Ovary (tissue), 7 donors: ENCODE measurements at regions not wholly inside any gene's neighbourhood (a gene's known extent, or its start where the extent isn't known, plus 50 kb on each side); places are given as distances from the start of the nearest gene placed in this dataset.

Experiments used
- DNase-seq, 5 donors: peaks; one replicate each; pipeline ENCODE4 v3.0.0-alpha.2; 2019 to 2020
- H3K27ac ChIP-seq, 2 donors: fragments of 200-600 bp; one replicate each; pipeline versions ENCODE4 v1.5.1 to v1.8.0; 2019 to 2022
- H3K27me3 ChIP-seq: fragments of 200-600 bp; one replicate; pipeline ENCODE4 v1.8.0; 2022
- H3K36me3 ChIP-seq: fragments of 200-600 bp; sonication (generic); one replicate; pipeline ENCODE4 v1.5.1; 2019
- H3K4me1 ChIP-seq: one replicate; pipeline ENCODE4 v1.8.1; 2013; ENCODE audit warnings: mild to moderate bottlenecking, moderate library complexity; ENCODE audit not compliant: insufficient read depth
- H3K4me3 ChIP-seq: fragments of 200-600 bp; sonication (generic); one replicate; pipeline ENCODE4 v1.5.1; 2017
- H3K9me3 ChIP-seq, 2 donors: fragments of 200-600 bp in 1 of 2; sonication (generic) in 1 of 2; one replicate each; pipeline versions ENCODE4 v1.5.1 to v1.8.1; 2013 to 2019; ENCODE audit warnings: mild to moderate bottlenecking in 1 of 2, moderate library complexity in 1 of 2
- EP300 ChIP-seq: sonication (generic); formaldehyde crosslinking; IDR thresholded peaks from one replicate; pipeline ENCODE4 v1.6.1; 2017; ENCODE audit warnings: antibody characterized with exemption
- POLR2A ChIP-seq: fragments of 450-650 bp; IDR thresholded peaks from one replicate; pipeline ENCODE4 v1.6.1; 2017; ENCODE audit warnings: antibody characterized with exemption, mild to moderate bottlenecking, moderate library complexity
- WGBS, 3 donors: extraction: QIAGEN DNeasy Blood & Tissue Kit in 1 of 3; methylation state at CpG; one replicate each; pipeline versions ENCODE4 v1.1.5 to v1.1.7; 2013 to 2017; 5-methylcytosine and 5-hydroxymethylcytosine counted together
- intact Hi-C, 4 donors: fragments of 100-400 bp; cut with DNase I; formaldehyde crosslinking; loops; one replicate each; pipeline versions ENCODE4 v1.11.0 to v1.15.1; 2022 to 2023
- TF ChIP-seq, protein P1 (sequence below), 3 donors: fragments of 450-650 bp in 2 of 3; fragments of 200-600 bp in 1 of 3; IDR thresholded peaks; one replicate each; pipeline versions ENCODE4 v1.5.1 to v1.8.0; 2016 to 2022; ENCODE audit warnings: antibody characterized with exemption in 3 of 3, mild to moderate bottlenecking in 1 of 3
- donor health status: DM: no; HTN: no; CAD: no; lungs with moderate emphysema.
- donor health status: DM: no; HTN: no; CAD: no.
- donor health status: Bipolar disorder and iron deficiency.
- donor health status: DM: no; HTN: no; CAD: no.
- donor health status: DM: yes; HTN: yes; CAD: no.

DNA sequence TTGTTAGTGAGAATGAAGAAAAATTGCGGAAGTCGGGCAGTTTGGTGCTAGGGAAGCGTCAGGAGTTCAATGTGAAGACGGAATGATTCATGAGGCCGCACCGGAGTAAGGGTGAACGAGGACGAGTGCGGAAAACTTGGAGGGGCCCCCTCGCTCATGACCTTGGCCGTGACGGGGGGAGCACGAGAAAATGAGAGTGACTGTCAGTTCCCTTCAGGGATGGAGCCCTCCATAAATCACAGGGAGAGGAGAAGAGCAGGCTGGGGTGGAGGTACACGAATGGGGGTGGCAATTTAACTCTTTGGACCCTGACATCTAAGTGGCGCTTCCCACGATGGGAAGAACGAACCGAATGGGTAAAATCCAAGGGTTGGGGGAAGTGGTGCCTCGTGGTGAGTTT, 486.4 kb downstream of the TSHZ3 start:
- Histone ChIP-seq H3K4me3 (no peak overlapping the region), H3K36me3 (no peaks in the 10 kb centered on the region), H3K4me1 (no peaks in the 10 kb centered on the region), H3K27ac (no peak overlapping the region), H3K27me3 (no peaks in the 10 kb centered on the region), H3K9me3 (no peaks in the 10 kb centered on the region)
- intact Hi-C loops = no loop called here
- TF ChIP-seq EP300 = no peak
- TF ChIP-seq, protein P1, sequence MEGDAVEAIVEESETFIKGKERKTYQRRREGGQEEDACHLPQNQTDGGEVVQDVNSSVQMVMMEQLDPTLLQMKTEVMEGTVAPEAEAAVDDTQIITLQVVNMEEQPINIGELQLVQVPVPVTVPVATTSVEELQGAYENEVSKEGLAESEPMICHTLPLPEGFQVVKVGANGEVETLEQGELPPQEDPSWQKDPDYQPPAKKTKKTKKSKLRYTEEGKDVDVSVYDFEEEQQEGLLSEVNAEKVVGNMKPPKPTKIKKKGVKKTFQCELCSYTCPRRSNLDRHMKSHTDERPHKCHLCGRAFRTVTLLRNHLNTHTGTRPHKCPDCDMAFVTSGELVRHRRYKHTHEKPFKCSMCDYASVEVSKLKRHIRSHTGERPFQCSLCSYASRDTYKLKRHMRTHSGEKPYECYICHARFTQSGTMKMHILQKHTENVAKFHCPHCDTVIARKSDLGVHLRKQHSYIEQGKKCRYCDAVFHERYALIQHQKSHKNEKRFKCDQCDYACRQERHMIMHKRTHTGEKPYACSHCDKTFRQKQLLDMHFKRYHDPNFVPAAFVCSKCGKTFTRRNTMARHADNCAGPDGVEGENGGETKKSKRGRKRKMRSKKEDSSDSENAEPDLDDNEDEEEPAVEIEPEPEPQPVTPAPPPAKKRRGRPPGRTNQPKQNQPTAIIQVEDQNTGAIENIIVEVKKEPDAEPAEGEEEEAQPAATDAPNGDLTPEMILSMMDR (IDR thresholded peaks at IDR 0.05) = no peak
- no peak for TF ChIP-seq POLR2A
- 74 to 80% (median 77%) methylated on average over 19 of the region's 19 CpGs for WGBS, 3 donors
- no peak for DNase-seq

DNA sequence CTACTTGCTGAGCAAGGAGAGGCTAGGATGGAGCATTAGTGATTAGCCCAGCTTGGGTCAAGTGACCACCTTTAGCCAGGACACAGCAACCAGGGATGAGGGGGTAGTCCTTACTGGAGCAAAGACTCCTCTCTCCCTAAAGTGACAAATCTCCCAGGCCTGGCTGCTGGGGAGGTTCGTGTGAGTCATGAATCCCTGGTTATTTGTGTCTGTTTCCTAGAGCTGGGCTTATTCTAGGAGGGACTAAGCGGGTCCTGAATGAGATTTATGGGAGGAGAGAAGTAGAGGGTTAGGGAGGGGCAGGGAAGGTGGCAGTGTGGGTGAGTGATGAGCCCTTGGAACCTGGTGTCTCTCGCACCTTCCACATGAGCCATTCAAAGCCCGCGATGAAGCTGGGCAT, 487.3 kb downstream of the TSHZ3 start:
- Histone ChIP-seq H3K9me3 (no peaks in the 10 kb centered on the region), H3K36me3 (no peaks in the 10 kb centered on the region), H3K4me1 (no peaks in the 10 kb centered on the region), H3K4me3 (no peak overlapping the region), H3K27ac (no peak overlapping the region), H3K27me3 (no peaks in the 10 kb centered on the region)
- DNase-seq = no peak
- WGBS, 3 donors = 81 to 85% (median 83%) methylated on average over 5 of the region's 5 CpGs
- TF ChIP-seq EP300 = no peak
- TF ChIP-seq POLR2A = no peak
- TF ChIP-seq, protein P1 (IDR thresholded peaks at IDR 0.05) = no peak
- intact Hi-C loops = no loop called here

DNA sequence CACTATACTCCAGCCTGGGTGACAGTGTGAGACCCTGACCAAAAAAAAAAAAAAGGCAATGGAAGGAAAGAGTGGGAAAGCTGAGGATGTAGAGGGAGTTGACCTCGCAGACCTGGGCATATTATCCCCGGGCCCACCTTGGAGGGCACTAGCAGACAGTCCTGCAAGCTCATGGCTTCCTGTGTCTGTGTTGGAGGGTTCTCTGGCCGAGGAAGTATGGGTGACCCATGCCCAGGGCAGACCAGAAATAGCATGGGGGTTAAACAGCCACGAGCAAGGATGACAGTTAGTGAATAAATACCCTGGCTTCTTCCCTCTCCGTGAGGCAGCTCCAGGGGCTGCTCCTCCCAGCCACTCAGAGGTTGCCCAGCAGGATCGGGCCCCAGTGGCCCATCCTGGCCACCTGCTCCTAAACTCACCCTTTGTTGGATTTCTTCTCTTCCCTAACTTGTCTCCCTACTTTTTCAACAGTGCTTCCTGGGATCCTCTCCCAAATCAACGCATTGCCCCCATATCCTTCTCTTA, 485.8 kb downstream of the ZNF536 start:
- Histone ChIP-seq H3K4me3 (no peak overlapping the region), H3K27me3 (no peaks in the 10 kb centered on the region), H3K27ac (no peak overlapping the region), H3K36me3 (no peaks in the 10 kb centered on the region), H3K4me1 (no peaks in the 10 kb centered on the region), H3K9me3 (no peaks in the 10 kb centered on the region)
- DNase-seq = no peak
- TF ChIP-seq POLR2A = no peak
- TF ChIP-seq, protein P1 (IDR thresholded peaks at IDR 0.05) = no peak
- no peak for TF ChIP-seq EP300
- WGBS, 3 donors = 87 to 89% (median 89%) methylated on average over 7 of the region's 7 CpGs
- intact Hi-C loops = no loop called here

DNA sequence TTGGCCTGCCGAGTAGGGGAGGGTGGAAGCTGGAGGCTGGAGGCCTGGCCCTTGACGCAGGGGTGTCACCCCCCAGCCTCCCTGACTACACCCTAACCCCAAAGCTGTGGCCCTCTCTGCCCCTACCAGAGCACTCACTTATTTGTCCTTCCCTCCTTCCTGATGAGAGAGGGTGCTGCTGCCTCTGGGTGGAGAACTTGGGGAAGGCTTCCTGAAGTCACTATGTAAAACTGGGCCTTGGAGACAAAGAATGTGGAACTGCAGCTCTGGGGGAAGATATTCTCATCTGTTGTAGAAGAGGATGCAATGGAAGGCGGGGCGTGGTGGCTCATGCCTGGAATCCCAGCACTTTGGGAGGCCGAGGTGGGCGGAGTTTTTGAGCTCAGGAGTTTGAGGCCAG, 485.2 kb downstream of the ZNF536 start:
- Histone ChIP-seq H3K27me3 (no peaks in the 10 kb centered on the region), H3K9me3 (no peaks in the 10 kb centered on the region), H3K27ac (no peak overlapping the region), H3K4me1 (no peaks in the 10 kb centered on the region), H3K36me3 (no peaks in the 10 kb centered on the region), H3K4me3 (no peak overlapping the region)
- TF ChIP-seq POLR2A (no peak), EP300 (no peak)
- TF ChIP-seq, protein P1 (IDR thresholded peaks at IDR 0.05) = no peak
- 88 to 93% (median 91%) methylated on average over 6 of the region's 6 CpGs for WGBS, 3 donors
- intact Hi-C loops = no loop called here
- no peak for DNase-seq
